ENCODE measurements at regions not wholly inside any gene's neighbourhood (a gene's known extent, or its start where the extent isn't known, plus 50 kb on each side); places are given as distances from the start of the nearest gene placed in this dataset.
"Not testable (repeated sequence)": the region's sequence is repeated elsewhere in the genome, so short reads cannot be mapped to it uniquely, and the experiment has no call there.

DNA sequence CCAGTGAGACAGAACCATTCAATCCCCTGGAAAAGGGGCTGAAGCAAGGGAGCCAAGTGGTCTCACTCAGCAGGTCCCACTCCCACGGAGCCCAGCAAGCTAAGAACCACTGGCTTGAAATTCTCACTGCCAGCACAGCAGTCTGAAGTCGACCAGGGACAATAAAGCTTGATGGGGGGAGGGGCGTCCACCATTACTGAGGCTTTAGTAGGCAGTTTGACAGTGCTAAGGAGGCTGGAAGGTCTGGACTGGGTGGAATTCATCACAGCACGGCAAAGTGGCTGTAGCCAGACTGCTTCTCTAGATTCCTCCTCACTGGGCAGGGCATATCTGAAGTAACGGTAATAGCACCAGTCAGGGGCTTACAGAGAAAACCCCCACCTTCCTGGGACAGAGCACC lies 105.4 kb upstream of the GORAB start:
- no peaks in the 10 kb centered on the region for H3K36me3 Mint-ChIP-seq (ENCODE audit: low read depth)
- DNase-seq (ENCODE audit: low spot score): peak; percentile 13
- H3K27me3 Mint-ChIP-seq (ENCODE audit: insufficient read depth, low read depth, poor library complexity): peaks cover under 1% of the 10 kb centered on the region
- Histone ChIP-seq H4K20me1 (replicated peaks; ENCODE audit: insufficient read depth) (no peaks in the 10 kb centered on the region), H3K9me2 (ENCODE audit: insufficient read depth) (0 out of 2 replicates have a peak, but pooled peaks cover 6% of the 10 kb centered on the region), H3K27ac (ENCODE audit: low read depth) (no peak overlapping the region), H3K27me3 (ENCODE audit: insufficient read depth) (no peaks in the 10 kb centered on the region), H3K79me2 (replicated peaks; ENCODE audit: insufficient read depth) (no peaks in the 10 kb centered on the region), H3K4me3 (no peak overlapping the region), H2AFZ (peak overlapping the region; percentile 90), H3K36me3 (ENCODE audit: insufficient read depth) (no peaks in the 10 kb centered on the region), H3K4me1 (ENCODE audit: insufficient read depth) (peaks cover 4% of the 10 kb centered on the region; the same call in 1 of the 2 replicates), H3K4me2 (no peak overlapping the region), H3F3A (replicated peaks; ENCODE audit: low read depth) (no peaks in the 10 kb centered on the region)
- no peak overlapping the region for H3K4me3 Mint-ChIP-seq
- peaks cover 11% of the 10 kb centered on the region for H3K4me1 Mint-ChIP-seq
- peaks cover 2% of the 10 kb centered on the region for H3K9me3 Mint-ChIP-seq
- H3K27ac Mint-ChIP-seq: peak overlapping the region; percentile 54; the same call in 1 of the 2 replicates
- TF ChIP-seq, protein P1, sequence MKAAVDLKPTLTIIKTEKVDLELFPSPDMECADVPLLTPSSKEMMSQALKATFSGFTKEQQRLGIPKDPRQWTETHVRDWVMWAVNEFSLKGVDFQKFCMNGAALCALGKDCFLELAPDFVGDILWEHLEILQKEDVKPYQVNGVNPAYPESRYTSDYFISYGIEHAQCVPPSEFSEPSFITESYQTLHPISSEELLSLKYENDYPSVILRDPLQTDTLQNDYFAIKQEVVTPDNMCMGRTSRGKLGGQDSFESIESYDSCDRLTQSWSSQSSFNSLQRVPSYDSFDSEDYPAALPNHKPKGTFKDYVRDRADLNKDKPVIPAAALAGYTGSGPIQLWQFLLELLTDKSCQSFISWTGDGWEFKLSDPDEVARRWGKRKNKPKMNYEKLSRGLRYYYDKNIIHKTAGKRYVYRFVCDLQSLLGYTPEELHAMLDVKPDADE (IDR thresholded peaks at IDR 0.05): no peak
- TF ChIP-seq EZH2phosphoT487 (IDR thresholded peaks at IDR 0.05; ENCODE audit: unreplicated experiment) (no peak), ZNF114 (CRISPR knock-in tag; IDR thresholded peaks at IDR 0.05) (no peak), ZNF331 (CRISPR knock-in tag; IDR thresholded peaks at IDR 0.05; ENCODE audit: low read depth) (no peak), STAT1 (IDR thresholded peaks at IDR 0.05; ENCODE audit: unreplicated experiment) (no peak), POLR2AphosphoS5 (IDR thresholded peaks at IDR 0.05; ENCODE audit: low read depth) (no peak)
- TF ChIP-seq, protein P2, sequence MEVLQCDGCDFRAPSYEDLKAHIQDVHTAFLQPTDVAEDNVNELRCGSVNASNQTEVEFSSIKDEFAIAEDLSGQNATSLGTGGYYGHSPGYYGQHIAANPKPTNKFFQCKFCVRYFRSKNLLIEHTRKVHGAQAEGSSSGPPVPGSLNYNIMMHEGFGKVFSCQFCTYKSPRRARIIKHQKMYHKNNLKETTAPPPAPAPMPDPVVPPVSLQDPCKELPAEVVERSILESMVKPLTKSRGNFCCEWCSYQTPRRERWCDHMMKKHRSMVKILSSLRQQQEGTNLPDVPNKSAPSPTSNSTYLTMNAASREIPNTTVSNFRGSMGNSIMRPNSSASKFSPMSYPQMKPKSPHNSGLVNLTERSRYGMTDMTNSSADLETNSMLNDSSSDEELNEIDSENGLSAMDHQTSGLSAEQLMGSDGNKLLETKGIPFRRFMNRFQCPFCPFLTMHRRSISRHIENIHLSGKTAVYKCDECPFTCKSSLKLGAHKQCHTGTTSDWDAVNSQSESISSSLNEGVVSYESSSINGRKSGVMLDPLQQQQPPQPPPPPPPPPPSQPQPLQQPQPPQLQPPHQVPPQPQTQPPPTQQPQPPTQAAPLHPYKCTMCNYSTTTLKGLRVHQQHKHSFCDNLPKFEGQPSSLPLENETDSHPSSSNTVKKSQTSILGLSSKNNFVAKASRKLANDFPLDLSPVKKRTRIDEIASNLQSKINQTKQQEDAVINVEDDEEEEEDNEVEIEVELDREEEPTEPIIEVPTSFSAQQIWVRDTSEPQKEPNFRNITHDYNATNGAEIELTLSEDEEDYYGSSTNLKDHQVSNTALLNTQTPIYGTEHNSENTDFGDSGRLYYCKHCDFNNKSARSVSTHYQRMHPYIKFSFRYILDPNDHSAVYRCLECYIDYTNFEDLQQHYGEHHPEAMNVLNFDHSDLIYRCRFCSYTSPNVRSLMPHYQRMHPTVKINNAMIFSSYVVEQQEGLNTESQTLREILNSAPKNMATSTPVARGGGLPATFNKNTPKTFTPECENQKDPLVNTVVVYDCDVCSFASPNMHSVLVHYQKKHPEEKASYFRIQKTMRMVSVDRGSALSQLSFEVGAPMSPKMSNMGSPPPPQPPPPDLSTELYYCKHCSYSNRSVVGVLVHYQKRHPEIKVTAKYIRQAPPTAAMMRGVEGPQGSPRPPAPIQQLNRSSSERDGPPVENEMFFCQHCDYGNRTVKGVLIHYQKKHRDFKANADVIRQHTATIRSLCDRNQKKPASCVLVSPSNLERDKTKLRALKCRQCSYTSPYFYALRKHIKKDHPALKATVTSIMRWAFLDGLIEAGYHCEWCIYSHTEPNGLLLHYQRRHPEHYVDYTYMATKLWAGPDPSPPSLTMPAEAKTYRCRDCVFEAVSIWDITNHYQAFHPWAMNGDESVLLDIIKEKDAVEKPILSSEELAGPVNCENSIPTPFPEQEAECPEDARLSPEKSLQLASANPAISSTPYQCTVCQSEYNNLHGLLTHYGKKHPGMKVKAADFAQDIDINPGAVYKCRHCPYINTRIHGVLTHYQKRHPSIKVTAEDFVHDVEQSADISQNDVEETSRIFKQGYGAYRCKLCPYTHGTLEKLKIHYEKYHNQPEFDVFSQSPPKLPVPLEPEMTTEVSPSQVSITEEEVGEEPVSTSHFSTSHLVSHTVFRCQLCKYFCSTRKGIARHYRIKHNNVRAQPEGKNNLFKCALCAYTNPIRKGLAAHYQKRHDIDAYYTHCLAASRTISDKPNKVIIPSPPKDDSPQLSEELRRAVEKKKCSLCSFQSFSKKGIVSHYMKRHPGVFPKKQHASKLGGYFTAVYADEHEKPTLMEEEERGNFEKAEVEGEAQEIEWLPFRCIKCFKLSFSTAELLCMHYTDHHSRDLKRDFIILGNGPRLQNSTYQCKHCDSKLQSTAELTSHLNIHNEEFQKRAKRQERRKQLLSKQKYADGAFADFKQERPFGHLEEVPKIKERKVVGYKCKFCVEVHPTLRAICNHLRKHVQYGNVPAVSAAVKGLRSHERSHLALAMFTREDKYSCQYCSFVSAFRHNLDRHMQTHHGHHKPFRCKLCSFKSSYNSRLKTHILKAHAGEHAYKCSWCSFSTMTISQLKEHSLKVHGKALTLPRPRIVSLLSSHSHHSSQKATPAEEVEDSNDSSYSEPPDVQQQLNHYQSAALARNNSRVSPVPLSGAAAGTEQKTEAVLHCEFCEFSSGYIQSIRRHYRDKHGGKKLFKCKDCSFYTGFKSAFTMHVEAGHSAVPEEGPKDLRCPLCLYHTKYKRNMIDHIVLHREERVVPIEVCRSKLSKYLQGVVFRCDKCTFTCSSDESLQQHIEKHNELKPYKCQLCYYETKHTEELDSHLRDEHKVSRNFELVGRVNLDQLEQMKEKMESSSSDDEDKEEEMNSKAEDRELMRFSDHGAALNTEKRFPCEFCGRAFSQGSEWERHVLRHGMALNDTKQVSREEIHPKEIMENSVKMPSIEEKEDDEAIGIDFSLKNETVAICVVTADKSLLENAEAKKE (CRISPR knock-in tag; IDR thresholded peaks at IDR 0.05): no peak
- peak; percentile 31; the same call in 2 of the 3 replicates for ATAC-seq

GRCh38 chr1:170427002-170427401 lies 105.0 kb upstream of the GORAB start:
- not testable (repeated sequence) for H3K27me3 ChIP-seq (ENCODE audit: insufficient read depth); H3K36me3 ChIP-seq (ENCODE audit: insufficient read depth); ATAC-seq; H3K9me3 Mint-ChIP-seq; H3K36me3 Mint-ChIP-seq (ENCODE audit: low read depth); H4K20me1 ChIP-seq (replicated peaks; ENCODE audit: insufficient read depth); DNase-seq (ENCODE audit: low spot score); H3K4me2 ChIP-seq; H3K79me2 ChIP-seq (replicated peaks; ENCODE audit: insufficient read depth); H3F3A ChIP-seq (replicated peaks; ENCODE audit: low read depth); H3K9me2 ChIP-seq (ENCODE audit: insufficient read depth); H3K4me3 Mint-ChIP-seq; H3K27me3 Mint-ChIP-seq (ENCODE audit: insufficient read depth, low read depth, poor library complexity); H3K4me3 ChIP-seq; H3K4me1 ChIP-seq (ENCODE audit: insufficient read depth); H3K27ac ChIP-seq (ENCODE audit: low read depth)
- peaks cover 11% of the 10 kb centered on the region for H3K4me1 Mint-ChIP-seq
- peak overlapping the region; percentile 54; the same call in 1 of the 2 replicates for H3K27ac Mint-ChIP-seq
- H2AFZ ChIP-seq: peak overlapping the region; percentile 90
